ENCODE measurements at regions not wholly inside any gene's neighbourhood (a gene's known extent, or its start where the extent isn't known, plus 50 kb on each side); places are given as distances from the start of the nearest gene placed in this dataset.

GRCh38 chr3:124056846-124057245 is 64.9 kb upstream of the ROPN1 start:
- TF ChIP-seq CTCF (IDR thresholded peaks at IDR 0.05; ENCODE audit: low read length) (no peak), EZH2 (IDR thresholded peaks at IDR 0.05; ENCODE audit: borderline replicate concordance, low read length) (no peak)
